ENCODE measurements at regions not wholly inside any gene's neighbourhood (a gene's known extent, or its start where the extent isn't known, plus 50 kb on each side); places are given as distances from the start of the nearest gene placed in this dataset.
"Not testable (repeated sequence)": the region's sequence is repeated elsewhere in the genome, so short reads cannot be mapped to it uniquely, and the experiment has no call there.

- DNase-seq (ENCODE audit: low read depth in 3 of 3, low spot score in 2 of 3) = no peak
These were observed 105.5 kb upstream of the CHD1 start for GRCh38 chr5:99034336-99034735.

- no peak for DNase-seq (ENCODE audit: low read depth in 3 of 3, low spot score in 2 of 3)
These were observed 104.5 kb upstream of the CHD1 start for GRCh38 chr5:99033014-99033900.

- DNase-seq (ENCODE audit: low read depth in 3 of 3, low spot score in 2 of 3) = peak; percentile 51 to 57 (median 56)
These were observed 103.6 kb upstream of the CHD1 start for GRCh38 chr5:99032234-99033013.

GRCh38 chr5:99030906-99031440 lies 102.2 kb upstream of the CHD1 start:
- DNase-seq (ENCODE audit: low read depth in 3 of 3, low spot score in 2 of 3) = no peak

GRCh38 chr5:99029172-99029571 lies 100.4 kb upstream of the CHD1 start:
- no peak for DNase-seq (ENCODE audit: low read depth in 3 of 3, low spot score in 2 of 3)

GRCh38 chr5:99028170-99028569 lies 99.4 kb upstream of the CHD1 start:
- not testable (repeated sequence) for DNase-seq (ENCODE audit: low read depth in 3 of 3, low spot score in 2 of 3)

GRCh38 chr5:99025298-99026045 lies 96.7 kb upstream of the CHD1 start:
- no peak for DNase-seq (ENCODE audit: low read depth in 3 of 3, low spot score in 2 of 3)

GRCh38 chr5:99023330-99023729 lies 94.5 kb upstream of the CHD1 start:
- no peak for DNase-seq (ENCODE audit: low read depth in 3 of 3, low spot score in 2 of 3)

- DNase-seq (ENCODE audit: low read depth in 3 of 3, low spot score in 2 of 3) = no peak
These were observed 93.4 kb upstream of the CHD1 start for GRCh38 chr5:99022250-99022649.

- no peak for DNase-seq (ENCODE audit: low read depth in 3 of 3, low spot score in 2 of 3)
These were observed 91.9 kb upstream of the CHD1 start for GRCh38 chr5:99020698-99021048.

- no peak for DNase-seq (ENCODE audit: low read depth in 3 of 3, low spot score in 2 of 3)
These were observed 91.2 kb upstream of the CHD1 start for GRCh38 chr5:99019812-99020697.

GRCh38 chr5:99019254-99019653 lies 90.4 kb upstream of the CHD1 start:
- DNase-seq (ENCODE audit: low read depth in 3 of 3, low spot score in 2 of 3) = no peak

- no peak for DNase-seq (ENCODE audit: low read depth in 3 of 3, low spot score in 2 of 3)
These were observed 81.5 kb upstream of the CHD1 start for GRCh38 chr5:99010294-99010693.

GRCh38 chr5:99008009-99008408 lies 79.2 kb upstream of the CHD1 start:
- DNase-seq (ENCODE audit: low read depth in 3 of 3, low spot score in 2 of 3) = not testable (repeated sequence)

GRCh38 chr5:99005506-99005905 lies 76.7 kb upstream of the CHD1 start:
- DNase-seq (ENCODE audit: low read depth in 3 of 3, low spot score in 2 of 3) = no peak

GRCh38 chr5:99004960-99005359 lies 76.2 kb upstream of the CHD1 start:
- no peak for DNase-seq (ENCODE audit: low read depth in 3 of 3, low spot score in 2 of 3)

- no peak for DNase-seq (ENCODE audit: low read depth in 3 of 3, low spot score in 2 of 3)
These were observed 72.1 kb upstream of the CHD1 start for GRCh38 chr5:99000876-99001275.

GRCh38 chr5:99000221-99000620 lies 71.4 kb upstream of the CHD1 start:
- DNase-seq (ENCODE audit: low read depth in 3 of 3, low spot score in 2 of 3) = no peak

GRCh38 chr5:98999631-99000030 lies 70.8 kb upstream of the CHD1 start:
- no peak for DNase-seq (ENCODE audit: low read depth in 3 of 3, low spot score in 2 of 3)

- DNase-seq (ENCODE audit: low read depth in 3 of 3, low spot score in 2 of 3) = no peak
These were observed 68.2 kb upstream of the CHD1 start for GRCh38 chr5:98997000-98997399.
